ENCODE measurements at regions not wholly inside any gene's neighbourhood (a gene's known extent, or its start where the extent isn't known, plus 50 kb on each side); places are given as distances from the start of the nearest gene placed in this dataset.
"Not testable (repeated sequence)": the region's sequence is repeated elsewhere in the genome, so short reads cannot be mapped to it uniquely, and the experiment has no call there.

DNA sequence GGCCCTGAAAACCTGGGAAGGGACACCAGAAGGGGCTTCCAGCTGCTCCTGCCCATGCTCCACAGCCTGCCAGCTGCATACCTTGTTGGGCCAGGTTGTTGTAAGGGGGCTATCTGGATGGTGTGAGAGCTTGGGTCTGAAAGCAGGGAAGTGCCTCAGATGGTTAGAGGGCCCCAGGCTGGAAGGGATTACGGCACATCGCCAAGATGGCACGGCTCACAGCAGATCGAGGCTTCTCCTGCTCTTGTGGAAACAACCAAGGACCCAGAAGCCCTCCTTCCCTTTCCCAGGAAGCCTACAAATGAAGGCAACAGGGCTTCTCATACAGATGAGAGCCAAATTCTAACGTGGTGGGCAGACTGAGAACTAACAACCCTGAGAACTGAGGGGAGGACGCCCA lies 121.7 kb upstream of the ADCY2 start:
- no peak for DNase-seq

DNA sequence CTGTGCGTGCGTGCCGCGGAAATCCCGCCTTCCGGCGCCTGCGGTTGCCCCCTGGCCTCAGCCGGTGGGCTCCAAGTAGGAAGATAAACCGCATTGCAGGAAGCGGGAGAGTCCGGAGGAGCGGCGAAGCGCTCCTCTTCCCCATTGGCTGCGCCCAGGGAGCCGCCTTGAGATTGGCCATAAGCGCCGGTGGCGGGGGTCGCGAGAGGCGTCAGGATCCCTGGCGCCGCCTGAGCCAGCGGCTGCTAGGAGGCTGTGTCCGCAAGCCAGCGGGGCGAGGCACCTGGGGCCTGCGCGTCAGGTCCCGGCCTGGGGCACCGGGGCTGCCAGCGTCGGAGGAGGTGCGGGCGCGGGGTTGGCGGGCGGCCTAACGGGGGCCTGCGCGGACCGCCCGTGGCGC lies 106.3 kb upstream of the ADCY2 start:
- DNase-seq = not testable (repeated sequence)

DNA sequence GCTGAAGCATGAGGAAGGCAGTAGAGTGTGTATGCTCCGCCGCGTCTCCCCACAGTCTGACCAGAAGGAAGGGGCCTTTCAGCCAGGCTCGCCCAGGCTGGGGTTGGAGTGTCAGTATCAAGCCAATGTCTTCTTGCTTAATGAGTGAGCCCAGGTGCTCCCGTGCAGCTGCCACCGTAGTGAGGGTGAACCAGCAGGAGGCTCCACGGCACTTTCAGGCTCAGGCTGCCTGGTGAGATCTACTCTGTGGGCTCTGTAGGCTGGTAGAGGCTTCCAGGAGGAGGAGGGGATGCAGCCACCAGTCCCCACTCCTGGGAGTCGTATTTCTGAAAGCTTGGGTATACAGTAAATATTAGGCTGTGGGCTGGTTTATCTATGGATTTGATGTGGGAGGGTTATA lies 98.1 kb upstream of the ADCY2 start:
- not testable (repeated sequence) for DNase-seq

DNA sequence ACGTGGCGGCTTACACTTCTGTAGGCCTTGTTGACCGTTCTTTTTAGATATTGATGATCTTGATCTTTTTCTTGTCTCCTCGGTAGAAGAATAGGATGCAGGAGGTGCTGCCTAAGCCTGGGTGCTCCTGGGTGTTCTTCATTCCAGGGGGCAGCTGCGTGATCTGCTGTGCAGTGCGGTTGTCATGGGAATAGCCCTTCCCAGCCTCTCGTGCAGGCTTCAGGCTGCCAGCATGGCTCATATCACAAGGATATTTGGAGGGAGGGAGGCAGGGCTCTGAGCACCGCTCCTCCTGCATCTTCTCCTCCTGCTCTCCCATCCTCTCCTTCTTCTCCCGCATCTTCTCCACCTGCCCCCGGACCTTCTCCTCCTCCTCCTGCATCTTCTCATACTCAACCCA lies 96.2 kb upstream of the ADCY2 start:
- DNase-seq = not testable (repeated sequence)

DNA sequence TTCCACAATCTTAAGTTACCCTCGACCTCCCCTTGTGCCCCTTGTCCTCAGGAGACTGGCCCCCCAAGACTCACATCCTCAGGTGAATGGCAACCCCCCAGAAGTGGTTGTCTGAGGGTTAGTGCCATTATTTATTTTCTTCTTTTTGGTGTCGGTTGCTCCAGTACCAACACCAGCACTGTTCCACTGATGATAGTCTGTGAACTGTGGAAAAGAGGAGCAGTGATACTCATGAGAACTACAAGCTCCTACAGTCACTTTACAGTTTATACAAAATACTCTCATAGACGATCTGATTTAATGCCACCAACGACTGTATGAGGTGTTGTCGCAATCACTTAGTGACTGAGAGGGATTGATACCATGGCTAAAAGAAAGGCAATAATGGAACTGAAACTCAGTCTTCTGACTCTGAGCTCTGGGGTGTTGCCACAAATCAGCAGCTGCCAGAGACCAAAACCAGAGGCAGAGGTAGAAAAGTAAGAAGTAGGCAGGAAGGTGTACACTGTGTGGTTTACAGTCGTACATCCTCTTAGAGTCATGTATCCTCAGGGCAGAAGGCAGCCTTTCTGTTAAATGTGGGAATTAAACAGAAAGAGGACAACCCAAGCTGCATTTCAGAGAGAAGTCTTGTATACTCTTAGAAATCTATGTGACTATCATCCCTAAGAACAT lies 90.8 kb upstream of the ADCY2 start:
- not testable (repeated sequence) for DNase-seq

DNA sequence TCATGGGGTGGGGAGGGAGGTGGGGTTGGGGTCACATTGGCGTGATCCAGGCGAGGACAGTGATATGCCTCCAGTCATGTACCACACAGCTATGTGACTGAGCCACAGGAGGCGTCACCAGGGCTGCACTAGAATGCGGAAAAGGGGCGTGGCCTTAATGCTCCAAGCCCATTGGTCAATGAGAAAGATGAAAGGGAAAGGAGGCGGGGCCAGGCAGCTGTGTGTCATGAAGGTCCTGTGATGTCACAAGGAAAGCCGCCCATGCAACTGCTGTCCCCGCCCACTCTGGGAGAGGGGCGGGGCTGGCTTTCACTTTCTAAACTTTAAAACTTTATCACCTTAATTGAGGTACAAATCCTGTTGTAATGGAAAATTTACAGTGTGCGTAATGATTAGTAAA lies 89.4 kb upstream of the ADCY2 start:
- not testable (repeated sequence) for DNase-seq

DNA sequence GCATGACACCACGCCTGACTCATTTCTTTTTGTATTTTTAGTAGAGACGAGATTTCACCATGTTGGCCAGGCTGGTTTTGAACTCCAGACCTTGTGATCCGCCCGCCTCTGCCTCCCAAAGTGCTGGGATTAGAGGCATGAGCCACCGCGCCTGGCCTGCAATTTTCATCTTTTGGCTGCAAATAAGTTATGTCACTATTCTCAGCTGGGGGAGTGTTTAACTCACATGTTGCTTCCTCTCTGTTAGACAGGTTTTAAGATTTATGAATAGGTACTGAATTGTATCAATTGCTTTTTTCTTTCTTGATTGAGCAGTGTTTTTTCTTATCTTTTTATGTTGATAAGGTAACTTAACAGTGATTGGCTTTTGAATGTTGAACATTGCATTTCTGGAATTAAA lies 88.2 kb upstream of the ADCY2 start:
- not testable (repeated sequence) for DNase-seq

DNA sequence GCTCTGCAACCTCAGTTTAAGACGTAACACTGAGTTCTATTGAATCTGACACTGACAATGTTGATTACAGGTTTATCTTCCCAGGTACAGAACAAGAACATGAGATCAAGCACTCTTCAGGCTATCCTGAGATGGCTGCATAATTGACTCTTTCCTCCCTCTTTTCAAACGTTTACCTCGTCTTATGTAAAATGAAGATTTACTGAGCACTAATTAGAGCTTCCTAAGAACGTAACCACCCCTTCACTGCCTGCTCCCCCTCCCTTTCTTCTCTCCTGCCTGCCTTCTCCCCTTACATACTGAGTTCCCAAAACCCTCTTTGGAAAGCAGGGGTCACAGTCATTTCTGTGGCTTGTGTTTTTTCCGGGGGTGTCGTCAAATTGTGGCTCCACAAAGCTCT lies 86.2 kb upstream of the ADCY2 start:
- not testable (repeated sequence) for DNase-seq

DNA sequence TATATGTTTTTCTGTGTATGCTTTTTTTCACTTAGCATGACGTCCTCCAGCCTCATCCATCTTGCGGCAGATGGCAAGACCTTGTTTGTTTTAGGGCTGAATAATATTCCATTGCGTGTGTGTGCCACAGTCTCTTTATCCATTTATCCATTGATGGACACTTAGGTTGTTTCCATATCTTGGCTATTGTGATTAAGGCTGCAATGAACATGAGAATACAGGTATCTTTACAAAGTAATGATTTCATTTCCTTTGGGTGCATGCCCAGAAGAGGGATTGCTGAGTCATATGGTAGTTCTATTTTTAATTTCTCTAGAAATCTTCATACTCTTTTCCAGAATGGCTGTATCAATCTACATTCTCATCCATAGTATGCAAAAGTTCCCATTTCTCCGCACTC lies 85.3 kb upstream of the ADCY2 start:
- peak in 1 of 3 donors; percentile 8 for DNase-seq

DNA sequence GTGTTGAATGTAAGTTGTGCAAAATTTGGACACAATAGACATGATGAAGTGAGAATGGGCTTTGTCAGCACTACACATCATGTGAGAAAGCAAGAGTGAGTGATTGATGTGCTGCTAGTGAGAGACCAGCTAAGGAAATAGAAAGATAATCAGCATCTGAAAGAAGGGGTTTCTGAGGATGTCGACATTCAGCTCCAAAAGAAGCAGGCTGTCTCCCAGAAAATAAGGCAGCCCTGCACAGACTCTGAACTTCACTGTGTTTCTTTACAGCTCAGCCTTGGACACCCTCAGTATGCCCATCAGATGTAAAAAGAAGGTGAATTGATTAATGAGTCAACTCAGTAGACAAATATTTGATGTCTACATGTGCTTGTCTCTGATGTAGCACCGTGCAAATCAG lies 80.8 kb upstream of the ADCY2 start:
- DNase-seq = no peak

DNA sequence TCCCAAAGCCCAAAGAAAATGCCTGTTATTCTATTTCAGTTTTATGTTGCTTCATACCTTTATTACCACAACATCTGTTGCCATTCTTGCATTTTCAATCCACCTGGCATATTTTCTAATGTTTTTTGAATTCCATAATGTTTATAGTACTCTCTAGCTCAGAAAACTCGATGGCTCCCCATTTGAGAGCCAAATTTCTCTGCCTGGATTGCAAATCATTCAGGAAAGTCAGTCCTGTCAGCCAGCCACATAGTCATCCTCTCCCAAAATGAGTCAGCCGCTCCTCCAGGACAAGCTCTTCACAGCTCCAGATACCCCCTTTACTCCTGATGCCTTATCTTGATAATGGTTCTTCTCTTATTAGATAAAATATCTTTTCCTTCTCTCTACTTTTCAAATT lies 78.2 kb upstream of the ADCY2 start:
- DNase-seq = peak in 1 of 3 donors; percentile 35

DNA sequence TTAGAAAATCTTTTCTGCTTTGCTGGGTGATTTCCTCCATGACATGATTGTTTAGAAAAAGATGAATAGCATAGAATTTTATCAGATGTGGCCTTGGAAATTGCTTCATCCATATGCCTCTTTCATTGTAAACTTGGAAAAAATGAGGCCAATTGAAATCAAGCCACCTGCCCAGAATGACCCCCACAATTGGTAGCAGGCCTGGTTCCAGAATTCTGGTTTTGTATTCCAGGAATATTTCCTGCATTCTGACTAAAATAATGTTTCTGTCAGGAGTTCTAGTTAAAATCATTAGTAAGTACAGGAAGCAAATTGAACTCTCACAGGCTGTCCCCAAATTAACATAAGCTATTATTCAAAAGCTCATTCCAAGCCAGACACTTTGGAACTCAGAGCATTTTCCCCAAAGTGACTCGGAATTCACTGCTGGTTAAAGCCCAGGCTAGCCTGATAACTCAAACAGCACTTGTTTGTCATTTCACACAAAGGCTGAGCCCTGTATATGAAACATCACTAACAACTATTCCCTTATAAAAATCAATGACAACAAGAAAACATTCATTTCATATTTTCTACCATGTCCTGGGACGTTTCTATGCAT lies 75.1 kb upstream of the ADCY2 start:
- DNase-seq = peak in 1 of 3 donors; percentile 33

DNA sequence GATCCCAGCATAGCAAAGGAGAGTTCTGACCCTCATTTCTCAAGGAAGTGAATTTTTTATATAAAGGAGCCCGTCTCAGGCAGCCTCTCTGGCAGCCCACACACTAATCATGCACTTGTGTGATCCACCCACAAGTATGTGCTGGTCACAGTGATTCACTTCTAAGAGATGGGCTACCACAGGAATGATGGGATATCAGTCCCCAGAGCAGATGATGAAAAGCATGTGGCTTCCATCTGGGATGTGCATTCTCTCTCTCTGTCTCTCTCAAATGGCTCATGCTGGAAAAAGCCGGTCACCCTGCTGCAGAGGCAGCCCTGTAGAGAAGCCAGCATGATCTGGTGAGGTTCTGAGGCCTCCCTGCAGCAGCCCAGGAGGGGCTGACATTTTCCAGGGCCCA lies 74.2 kb upstream of the ADCY2 start:
- DNase-seq = peak; percentile 1 to 94 (median 31)

DNA sequence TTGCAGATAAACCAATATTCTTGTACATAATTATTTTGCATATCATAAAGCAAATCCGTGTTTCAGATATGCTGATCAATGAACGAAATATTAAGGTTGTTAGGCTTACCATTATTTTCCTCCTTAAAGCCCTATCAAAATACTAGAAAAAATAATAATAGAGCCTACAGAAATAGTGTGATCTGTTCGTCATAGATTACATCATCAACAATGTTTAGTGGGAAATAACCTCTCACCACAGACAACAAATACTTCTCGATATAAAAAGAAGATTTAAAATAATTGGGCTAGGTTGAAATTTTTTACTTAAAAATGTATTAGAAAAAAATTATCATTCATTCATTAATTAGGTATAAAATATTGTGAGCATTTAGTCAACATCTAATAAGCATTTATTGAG lies 71.0 kb upstream of the ADCY2 start:
- DNase-seq = no peak

DNA sequence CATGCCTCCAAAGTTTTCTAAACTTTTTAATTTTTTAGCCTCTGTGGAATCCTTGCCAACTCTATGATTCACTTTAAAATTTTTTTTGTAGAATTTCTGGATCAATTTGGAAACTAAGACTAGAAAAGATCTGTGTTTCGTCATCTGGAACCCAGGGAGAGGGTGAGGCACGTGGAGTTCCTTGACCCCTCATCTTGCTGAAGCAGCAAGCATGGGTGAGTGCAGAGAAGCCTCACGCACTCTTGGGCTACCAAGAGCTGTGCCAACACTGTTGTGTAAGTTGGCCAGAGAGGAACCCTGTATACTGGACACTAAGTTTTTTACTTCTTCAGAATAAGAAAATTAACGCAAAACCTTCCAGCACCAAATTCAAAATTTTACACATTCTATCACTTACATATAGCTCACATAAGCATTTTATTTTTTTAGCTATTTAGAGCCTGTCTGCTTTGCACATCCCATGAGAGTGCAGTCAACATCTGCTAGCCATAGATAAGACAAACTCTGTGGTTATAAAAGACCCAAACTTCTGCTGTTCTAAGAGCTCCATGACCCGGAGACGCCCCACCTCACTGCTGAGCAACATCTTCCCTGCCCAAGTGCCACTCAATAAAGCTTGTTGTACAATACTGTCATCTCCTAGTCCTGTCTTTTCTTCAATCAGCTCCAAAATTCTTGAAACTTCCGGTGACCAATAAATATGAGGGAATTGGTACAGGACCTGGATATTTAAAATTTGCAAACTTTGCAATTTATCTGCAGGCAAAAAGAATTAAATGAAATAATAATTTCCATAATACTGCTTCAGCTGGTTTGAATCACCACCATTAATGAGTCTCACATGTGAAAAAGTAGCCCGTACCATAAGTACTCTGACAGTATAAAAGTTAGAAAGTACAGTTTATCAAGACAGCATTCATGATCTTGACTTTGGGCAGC lies 69.7 kb upstream of the ADCY2 start:
- DNase-seq = no peak

DNA sequence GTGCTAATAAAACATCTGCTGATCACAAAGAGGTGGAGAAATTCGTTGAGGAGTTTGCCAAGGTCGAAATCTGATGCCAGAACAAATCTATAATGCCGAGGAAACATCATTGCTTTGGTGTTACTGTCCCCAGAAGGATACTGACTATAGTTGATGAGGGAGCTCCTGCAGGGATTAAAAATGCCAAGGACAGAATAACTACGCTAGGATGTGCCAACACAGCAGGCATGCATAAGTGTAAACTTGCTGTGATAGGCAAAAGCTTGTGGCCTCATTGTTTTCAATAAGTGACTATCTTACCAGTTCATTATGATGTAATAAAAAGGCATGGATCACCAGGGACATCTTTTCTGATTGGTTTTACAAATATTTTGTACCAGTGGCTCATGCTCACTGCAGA lies 66.8 kb upstream of the ADCY2 start:
- DNase-seq = no peak

DNA sequence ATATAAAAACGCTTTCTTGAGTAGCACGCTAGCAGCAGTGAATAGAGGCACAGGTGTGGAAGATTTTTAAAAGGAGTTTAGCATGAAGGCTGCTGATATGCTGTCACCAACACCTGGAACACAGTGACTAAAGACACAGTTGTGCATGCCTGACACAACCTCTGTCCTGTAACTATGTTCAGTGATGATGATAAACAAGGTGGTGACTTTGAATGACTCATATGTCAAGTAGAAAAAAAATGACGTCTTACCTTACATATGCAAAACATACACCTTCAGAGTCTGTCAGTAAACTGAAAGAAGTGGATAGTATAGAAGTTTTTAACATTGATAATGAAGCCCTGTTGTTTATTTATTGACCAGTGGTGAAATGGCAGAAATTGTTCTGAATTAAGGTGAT lies 66.2 kb upstream of the ADCY2 start:
- DNase-seq = no peak

DNA sequence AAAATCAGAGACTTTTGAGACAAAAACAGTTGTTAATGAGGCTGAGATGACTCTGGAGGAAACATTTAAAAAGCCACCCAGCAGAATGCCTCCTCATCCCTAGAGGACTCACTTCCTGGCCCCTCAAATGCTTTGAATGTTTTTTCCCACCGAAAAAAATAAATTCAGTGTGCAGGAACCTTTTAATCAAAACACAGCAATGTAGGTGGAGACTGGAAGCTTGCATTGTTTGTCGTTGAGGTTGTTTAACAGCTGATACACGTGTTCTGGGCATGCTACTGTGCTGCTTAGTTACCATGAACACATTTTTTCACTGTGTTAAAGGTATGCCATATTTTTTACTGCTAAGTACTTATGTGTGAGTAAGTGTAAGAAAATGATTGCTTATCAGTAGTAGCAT lies 65.7 kb upstream of the ADCY2 start:
- peak in 1 of 3 donors; percentile 13 for DNase-seq

DNA sequence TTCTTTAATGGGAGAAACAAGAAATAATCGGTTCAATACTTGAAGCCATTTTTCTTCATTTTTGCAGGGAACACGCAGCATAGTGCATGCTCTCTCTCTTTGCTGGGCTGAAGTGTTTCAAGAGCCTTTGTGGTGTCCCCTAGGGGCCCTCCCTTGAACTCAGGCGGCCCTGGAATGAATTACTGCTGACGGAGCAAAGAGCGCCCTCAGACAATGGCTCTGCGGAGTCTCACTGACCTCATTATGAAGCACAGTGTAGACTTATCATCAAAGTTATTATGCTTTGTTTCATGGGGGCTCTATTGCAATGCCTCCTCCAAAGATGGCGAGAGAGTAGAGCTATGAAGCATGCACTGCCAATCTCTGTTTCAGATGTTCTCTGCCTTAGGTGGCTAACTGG lies 64.8 kb upstream of the ADCY2 start:
- no peak for DNase-seq
